ENCODE measurements at regions not wholly inside any gene's neighbourhood (a gene's known extent, or its start where the extent isn't known, plus 50 kb on each side); places are given as distances from the start of the nearest gene placed in this dataset.
A peak's percentile ranks its signal among the peaks of the same experiment; 100 is the strongest.

DNA sequence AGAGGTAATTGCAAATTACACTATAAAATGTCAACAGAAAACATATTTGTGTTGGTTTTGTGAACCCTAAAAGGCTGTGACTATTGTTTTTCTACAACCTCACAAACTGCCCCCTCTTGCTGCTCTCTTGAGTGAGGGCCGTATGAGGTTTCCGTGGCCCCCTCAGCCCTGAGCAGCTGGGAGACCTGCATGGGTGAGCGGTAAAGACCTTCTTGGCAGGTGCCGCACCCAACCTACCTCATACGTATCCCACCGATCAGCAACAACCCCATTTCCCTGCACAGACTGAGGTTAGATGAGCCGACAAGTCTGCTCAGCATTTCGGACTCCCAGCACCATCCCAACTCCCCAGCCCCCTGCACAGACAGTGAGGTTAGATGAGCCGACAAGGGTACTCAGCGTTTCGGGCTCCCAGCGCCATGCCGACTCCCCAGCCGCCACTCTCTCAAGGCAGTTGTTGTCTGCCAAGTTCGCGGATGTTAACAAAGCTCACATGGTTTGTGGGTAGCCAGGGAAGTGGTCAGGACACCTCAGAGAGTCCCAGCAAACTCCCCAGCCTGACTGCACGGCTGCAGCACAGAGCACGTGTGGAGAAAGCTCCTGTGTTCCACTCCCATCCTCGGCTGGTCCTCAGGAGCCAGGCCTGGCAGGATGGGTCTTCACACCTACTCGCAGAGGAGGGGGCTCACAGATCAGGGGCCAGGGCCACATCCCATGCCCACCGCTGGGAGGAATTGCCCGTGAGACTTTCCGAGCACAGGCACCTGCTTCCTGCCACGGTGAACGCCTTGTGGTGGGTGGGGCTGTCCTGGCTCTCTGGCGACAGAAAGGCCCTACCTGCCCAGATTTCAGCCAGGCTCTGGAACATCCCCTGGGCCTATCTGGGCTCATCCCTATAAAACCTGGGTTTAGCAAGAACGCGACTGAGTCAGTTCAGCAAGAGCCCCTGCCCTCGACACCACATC is 502.9 kb downstream of the BRD1 start:
- no peak for DNase-seq (ENCODE audit: low spot score)

DNA sequence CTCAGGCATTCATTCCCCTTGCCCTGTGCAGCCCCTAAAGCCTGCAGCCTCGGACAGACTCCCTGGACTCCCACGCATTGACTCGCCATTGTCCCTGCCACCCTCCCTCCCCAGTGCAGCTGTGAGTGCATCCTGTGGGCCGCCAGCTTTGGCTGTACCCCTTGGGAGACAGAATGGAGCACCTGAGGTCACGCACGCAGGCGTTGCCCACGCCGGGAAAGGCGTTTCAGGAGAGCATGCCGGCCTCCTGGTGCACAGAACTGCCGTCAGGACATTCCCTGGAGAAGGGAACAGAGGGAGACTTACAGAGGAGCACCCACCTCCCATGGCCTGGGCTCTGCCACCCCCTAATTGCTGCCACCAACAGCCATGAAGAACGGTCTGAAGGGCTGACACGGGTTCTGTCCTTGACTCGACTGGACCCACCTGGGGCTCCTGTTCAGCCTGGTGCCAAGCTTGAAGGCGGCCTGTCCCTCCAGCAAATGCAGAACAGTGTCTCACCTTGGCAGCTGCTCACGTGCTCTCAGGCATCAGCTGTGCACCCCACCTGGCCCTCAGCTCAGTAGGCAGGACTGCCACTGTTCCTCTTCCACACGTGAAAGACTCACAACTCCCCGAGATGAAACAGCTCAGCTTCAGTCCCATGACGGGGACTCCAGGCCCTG is 503.8 kb downstream of the BRD1 start:
- no peak for DNase-seq (ENCODE audit: low spot score)

DNA sequence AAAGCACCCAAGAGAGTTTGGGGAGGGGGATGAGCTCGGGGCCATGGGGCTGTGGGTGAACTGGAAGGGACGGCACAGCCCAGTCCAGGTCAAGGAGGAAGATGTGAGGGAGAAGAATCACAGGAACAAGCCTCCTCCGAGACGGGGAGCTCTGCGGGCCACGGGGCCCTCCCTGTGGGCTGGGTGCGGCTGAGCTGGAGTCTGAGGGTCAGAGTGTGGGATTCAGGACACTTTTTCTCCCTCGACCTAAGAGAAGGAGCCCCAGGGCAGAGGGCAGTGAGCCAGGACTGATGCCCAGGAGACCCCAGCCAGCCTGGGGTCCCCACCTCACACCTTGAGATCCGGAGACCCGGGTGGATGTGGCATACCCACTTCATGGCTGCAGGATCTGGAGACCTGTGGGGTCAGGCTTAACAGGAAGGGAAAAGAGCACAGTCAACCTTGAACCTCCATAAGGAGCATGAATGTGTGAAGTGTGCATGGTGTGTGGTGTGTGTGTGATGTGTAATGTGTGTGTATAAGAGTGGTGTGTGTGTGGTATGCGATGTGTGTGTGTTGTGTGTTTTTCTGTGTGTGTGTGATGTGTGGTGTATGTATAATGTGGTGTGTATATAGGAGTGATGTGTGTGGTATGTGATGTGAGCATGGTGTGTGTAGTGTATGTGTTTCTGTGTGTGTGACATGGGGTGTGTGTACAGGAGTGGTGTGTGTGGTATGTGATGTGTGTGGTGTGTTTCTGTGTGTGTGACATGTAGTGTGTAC is 504.6 kb downstream of the BRD1 start:
- DNase-seq (ENCODE audit: low spot score): no peak

DNA sequence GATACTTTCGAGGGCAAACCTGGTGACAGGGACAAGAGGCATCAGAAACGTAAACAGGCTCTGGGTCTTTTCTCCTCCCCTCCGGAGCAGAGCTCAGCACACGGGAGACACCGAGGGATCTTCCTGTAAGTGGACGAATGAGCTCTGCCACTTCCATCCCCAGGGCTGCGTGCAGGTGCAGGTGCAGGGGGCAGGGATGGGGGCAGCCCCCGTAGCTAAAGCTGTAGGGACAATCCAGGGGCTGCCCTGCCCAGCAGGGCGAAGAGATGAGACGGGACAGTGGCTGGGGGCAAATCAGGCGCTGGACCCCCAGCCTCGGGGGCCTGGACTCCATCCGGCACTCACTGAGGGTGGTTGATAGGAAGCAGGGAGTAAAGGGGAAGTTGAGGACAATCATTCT is 505.4 kb downstream of the BRD1 start:
- no peak for DNase-seq (ENCODE audit: low spot score)

DNA sequence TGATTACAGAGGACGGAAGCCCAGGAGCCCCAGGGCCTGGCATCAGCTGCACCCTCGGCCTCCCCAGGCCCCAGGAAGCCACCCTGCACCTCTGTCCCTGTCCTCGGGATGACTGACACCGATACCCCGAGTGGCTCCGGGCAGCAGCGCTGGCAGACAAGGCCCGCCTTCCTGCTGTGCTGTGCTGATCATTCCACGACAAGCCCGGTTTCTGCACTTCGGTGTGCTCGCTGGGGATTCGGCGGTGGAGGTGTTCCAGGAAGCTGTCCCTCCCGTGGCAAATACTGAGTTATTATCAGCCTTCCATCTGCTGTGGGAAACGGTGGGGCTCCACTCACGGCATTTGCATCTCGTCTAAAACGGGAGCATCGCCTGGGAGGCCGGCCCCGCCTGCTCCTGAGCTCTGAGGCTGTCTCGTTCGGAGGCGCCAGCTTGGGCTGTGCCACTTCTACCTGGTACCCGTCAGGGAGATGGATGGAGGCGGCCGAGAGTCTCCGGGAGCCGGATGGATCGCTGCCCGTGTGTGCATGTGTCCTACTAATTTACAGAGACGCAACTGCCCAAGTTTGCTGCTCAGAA is 506.1 kb downstream of the BRD1 start:
- DNase-seq (ENCODE audit: low spot score): no peak

DNA sequence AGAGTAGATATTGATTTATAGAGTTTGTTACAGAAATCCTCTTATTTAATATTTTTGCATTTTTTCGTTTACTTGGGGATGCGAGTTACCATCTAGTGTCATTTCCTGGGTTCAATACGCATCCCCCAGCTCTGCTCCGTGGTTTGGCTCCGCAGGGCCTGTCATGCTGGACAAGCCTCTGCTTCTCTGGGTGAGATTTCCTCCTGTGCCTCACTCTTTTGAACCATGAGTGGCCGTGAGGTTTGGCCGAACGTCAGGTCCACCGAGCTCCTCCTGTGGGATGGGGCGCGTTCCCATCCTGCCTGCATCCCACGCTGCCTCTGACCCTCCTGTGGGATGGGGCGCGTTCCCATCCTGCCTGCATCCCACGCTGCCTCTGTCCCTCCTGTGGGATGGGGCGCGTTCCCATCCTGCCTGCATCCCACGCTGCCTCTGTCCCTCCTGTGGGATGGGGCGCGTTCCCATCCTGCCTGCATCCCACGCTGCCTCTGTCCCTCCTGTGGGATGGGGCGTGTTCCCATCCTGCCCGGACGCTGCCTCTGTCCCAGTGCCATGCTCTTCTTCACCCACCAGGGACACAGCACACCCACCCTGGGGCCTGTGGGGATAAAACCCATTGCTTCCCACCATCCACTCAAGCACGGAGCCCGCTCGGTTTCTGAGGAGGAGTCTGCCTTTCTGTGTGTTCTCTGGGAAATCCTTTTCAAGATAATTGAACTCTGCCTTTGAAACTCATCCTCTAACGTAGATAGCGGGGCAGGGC is 506.8 kb downstream of the BRD1 start:
- DNase-seq (ENCODE audit: low spot score): no peak

DNA sequence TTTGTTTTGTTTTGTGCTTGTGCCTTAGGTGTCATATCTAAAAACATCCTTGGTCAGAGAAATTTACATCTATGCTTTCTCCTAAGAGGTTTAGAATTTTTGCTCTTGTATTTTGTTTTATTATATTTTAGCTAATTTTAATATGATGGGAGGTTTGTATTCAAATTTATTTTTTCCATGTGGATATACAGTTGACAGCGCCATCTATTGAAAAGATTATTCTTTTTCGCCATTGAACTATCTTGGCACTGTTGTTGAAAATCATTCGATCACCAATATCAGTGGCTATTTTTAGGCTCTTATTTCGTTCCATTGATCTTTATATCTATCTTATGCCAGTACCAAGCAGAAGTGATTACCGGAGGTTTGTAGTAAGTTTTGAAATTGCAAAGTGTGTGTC is 510.3 kb downstream of the BRD1 start:
- no peak for DNase-seq (ENCODE audit: low spot score)

DNA sequence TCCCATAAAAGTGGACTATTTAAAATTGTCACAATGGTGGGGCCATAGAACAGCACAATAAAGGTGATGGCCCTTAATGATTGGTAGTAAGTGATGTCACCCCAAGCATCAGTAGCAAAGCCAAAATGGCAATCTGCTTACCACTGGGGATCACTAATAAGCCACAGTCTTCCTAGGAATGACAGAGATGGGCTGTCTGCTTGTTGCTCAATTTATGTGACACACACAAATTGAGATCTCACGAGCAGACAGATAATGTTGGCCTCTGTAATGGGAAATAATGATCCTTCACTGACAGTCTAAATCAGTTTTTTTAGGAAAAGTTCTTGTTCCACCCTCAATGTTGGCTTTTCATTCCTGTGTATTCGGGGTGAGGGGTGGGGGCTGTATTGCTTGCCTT is 515.1 kb downstream of the BRD1 start:
- no peak for DNase-seq (ENCODE audit: low spot score)

DNA sequence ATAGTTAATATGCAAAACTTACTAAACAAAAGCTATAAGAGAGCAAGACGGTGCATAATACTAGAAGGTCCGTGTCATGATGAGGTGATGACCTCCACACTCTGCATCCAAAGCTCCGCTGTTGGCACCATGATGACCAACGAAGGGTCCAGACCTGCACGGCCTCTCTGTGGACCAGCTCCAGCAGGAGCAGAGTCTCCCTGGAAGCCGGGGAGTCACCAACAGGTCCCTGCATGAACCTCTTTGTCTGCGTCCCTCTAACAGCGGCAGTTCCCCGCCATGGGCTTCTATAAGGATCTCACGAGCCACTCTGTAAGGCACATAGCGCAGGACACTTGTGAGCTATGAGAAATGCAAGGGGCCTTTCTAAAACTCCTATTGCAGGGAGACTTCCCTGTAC is 517.3 kb downstream of the BRD1 start:
- DNase-seq (ENCODE audit: low spot score): no peak

DNA sequence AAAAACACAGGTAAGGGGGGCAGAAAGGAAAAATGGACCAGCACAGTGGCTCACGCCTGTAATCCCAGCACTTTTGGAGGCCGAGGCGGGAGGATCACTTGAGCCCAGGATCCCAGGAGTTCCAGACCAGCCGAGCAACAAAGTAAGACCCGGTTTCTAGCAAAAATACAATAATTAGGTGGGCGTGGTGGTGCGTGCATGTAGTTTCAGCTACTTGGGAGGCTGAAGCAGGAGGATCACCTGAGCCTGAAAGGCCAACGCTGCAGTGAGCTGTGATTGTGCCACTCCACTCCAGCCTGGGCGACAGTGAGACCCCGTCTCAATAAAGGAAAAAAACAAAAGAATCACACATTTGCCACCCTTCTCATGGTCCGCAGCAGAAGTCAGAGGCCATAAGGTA is 519.4 kb downstream of the BRD1 start:
- DNase-seq (ENCODE audit: low spot score): no peak

DNA sequence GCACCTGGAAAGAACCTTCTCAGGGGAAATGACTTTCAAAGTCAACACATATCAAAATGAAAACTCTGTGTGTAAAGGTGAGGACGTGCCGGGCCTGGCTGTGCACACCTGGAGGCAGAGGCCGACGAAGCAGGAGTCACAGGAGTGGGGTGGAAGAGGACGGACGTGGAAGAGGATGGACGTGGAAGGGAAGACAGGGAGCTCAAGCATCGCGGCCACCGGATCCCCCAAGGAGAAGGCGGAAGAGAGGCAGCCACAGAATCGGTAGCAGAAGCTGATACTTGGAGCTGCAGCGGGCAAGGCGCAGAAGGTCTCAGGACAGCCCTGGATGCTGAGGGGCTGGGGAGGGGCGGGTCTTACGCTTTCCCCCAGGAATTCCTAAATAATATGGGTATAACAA is 519.8 kb downstream of the BRD1 start:
- DNase-seq (ENCODE audit: low spot score): no peak

DNA sequence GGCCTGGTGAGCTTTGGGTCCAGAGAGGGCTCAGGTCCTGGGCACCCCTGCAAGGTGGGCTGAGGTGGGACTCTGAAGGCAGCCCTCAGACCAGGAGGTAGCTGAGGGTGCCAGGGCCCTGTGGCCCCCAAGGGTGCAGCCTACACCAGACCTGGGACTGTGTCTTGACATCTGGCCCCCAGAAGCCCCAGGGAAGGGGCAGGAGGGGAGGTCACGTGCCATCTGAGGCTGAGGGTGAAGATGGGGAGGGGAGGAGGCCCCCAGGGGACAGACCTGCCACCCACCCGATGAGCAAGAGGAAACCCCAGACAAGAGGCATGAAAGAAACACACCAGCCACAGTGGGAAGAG is 520.2 kb downstream of the BRD1 start:
- DNase-seq (ENCODE audit: low spot score): no peak

DNA sequence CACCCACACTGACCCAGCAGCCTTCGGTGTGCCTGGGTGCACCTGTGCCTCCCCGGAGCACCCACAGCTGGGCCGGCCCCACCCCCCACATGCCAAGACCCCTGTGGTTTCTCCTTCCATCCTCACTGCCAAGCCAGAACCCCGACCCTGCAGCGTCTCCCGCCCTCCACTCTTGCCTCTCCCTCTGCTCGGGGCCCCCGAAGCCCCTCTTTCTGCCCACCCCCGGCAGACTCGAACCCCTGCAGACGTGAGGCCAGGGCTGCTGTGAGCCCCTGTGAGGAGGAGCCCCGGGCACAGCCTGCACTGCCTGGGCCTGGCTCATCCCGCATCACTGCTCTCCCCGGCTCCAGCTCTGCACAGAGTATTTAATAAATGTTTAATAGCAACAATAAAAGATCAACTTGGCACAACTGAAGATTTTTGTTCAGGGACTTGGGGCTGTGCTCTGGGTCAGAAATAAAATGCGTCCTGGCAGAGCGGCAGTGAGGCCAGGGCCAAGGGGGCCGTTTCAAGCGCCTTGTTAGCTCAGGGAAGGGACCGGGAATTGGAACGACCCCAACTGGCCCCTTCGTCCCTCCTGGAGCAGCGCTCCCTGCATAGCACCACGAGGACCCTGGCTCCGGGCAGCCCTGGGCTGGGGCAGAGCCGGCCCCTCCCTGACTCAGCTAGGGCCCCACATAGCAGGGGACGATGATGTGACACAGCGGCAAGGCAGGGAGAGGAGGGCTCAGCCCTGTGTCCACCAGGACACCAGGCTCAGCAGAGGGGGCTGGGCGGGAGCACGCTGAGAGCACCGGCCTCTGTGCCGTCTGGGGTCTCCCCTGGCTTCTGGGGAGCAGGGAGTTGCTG is 520.8 kb downstream of the BRD1 start:
- no peak for DNase-seq (ENCODE audit: low spot score)

DNA sequence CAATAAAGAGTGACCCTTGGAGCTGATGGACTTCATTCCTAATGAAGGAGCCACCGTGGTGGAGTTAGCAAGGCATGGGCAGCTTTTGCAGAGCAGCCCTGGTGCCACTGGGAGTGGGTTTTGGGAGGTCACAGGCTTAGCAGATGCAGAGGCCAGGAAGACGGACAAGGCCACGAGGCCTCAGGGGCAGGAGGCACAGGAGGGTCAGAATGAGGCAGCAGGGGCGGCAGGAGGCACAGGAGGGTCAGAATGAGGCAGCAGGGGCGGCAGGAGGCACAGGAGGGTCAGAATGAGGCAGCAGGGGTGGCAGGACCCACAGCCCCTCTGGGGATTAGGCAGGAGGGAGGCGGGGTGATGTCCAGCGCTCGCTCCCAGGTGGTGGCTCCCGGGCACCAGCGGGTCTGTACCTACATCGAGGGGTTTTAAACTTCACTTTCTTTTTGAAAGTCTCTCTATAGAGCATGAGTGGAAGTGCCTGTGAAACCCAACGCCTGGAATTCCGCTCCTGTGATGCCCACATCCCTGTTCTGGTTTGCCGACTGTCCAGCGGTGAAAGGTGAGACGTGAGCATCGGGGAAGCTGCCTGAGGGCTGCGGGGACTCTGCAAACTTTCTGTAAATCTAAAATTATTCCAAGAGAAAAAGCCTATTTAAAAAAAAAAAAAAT is 521.6 kb downstream of the BRD1 start:
- no peak for DNase-seq (ENCODE audit: low spot score)

DNA sequence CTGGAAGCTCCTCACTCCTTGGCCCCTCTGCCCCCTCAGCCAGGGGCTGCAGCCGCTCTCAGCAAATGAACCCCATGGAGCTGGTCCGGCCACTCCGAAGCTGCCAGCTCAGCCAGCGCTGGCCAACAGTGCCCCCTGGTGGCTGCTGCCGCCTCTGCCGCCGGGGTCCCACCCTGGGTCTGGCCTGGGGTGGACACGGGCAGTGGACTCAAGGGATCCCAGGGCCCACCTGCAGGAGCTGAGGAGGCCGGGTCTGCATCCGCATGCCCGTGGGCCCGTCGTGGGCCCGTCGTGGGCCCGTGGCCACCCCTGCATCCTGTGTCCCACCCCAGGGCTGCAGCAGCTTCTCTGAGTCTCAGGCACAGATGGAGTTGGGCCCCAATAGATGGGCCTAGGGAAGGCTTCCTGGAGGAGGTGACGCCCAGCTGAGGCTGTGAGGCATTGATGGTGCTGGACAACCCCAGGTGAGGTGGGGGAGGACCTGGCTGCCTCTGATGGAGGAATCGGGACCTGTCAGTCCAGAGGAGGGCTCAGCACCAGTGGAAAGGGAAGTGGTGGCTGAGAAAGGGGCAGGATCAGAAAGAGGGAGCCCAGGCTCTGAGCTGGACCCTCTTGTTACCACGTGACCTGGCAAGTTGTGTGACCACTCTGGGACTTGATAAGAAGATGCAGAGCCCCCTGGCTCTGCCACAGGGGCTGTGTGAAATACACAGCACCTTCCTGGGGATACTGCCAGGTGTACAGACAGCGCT is 522.3 kb downstream of the BRD1 start:
- peak; percentile 27 for DNase-seq (ENCODE audit: low spot score)

DNA sequence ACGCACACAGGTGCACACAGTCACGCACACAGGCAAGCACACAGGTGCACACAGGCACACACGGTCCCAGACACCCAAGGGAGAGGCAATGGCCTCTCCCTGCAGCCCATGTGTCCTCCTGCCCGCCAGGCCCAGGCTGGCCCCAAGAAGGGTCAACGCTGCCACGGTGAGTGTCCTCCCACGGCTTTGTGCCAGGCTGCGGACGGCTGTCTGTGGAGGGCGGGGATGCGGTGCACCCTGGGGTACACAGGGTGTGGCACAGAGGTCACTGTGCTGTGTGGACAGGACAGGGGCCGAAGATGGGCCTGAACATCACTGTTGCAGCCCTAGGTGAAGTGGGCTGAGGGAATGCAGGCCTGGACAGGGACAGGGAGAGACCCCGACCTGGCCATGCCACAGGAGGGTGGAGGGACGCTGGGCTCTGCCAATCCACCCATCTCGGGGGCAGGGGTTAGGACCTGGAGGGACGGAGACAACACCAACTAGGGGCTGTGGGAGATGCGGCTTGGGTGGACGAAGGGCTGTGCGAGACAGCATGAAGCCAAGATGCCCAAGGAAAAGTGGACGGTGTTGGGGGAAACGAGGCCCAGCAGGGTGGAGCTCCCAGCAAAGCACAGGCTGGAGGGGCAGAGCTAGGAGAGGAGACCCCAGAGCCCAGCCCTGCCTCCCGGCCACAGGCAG is 523.8 kb downstream of the BRD1 start:
- no peak for DNase-seq (ENCODE audit: low spot score)

DNA sequence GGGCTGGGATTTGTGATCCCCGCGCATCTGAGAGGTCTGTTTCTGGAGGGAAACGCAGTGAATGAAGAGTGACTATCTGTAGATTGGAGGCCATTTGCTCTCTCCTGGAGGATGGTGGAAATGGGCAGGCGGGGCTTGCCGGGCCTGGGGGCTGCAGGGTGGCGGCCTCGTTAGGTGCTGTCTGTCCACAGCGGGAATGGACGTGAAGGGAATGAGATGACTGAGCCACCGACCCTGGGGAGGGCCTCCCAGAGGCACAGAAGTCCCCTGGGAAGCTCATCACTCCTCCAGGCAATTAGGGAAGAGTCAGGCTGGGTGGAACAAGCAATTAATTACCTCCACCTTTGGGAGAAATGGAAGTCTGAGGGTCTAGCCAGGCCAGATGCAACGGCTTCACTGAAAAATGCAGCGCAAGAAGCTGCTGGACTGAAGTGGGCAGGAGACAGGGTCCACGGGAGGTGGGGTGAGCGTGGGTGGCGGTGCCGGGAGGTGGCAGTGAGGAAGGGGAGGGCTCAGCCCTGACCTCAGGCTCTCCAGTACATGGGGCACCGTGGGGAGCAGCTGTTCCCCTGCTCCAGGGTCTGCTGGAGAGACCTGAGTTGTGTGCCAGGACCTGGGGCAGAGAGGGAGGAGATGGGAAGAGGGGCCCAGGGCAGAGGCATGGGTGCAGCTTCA is 524.5 kb downstream of the BRD1 start:
- DNase-seq (ENCODE audit: low spot score): no peak

DNA sequence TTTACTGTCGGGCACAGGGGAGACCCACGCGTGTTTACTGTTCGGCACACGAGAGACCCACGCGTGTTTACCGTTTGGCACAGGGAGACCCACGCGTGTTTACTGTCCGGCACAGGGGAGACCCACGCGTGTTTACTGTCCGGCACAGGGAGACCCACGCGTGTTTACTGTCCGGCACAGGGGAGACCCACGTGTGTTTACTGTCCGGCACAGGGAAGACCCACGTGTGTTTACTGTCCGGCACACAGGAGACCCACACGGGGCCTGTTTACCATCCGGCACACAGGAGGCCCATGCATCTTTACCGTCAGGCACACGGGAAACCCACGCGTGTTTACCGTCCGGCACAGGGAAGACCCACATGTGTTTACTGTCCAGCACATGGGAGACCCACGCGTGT is 525.1 kb downstream of the BRD1 start:
- DNase-seq (ENCODE audit: low spot score): no peak

DNA sequence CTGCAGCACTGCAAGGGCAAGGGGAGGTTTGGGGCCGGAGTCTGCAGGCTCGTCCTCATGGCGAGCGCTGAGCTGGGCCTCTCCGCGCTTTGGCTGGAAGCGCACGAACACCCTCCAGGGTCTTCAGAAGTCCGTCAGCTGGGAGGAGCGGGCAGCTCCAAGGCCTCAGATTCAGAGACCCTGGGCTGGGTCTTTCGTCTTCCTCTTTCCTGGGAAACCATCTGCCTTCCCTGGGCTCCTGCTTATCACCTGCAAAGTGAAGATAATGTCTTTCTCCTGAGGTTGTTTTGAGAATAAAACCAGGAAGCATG is 525.6 kb downstream of the BRD1 start:
- no peak for DNase-seq (ENCODE audit: low spot score)

Measured in CD4-positive, alpha-beta T cell treated with Interleukin-2 at 100 ng/mL for 4 hours (primary cell).